Coronary artery (tissue), 2 donors: ENCODE measurements at regions not wholly inside any gene's neighbourhood (a gene's known extent, or its start where the extent isn't known, plus 50 kb on each side); places are given as distances from the start of the nearest gene placed in this dataset.
"Not testable (repeated sequence)": the region's sequence is repeated elsewhere in the genome, so short reads cannot be mapped to it uniquely, and the experiment has no call there.

Experiments used
- DNase-seq: peaks from one replicate; pipeline ENCODE4 v3.0.0-alpha.2; 2017; ENCODE audit warnings: low spot score
- H3K27ac ChIP-seq, 2 donors: fragments of 200-600 bp; sonication (generic); one replicate each; pipeline ENCODE4 v1.5.1; 2016 to 2019
- H3K4me3 ChIP-seq: fragments of 200-600 bp; sonication (generic); 2 replicates; pipeline ENCODE4 v1.5.1; 2016; ENCODE audit warnings: mild to moderate bottlenecking, moderate library complexity
- CTCF ChIP-seq: fragments of 200-600 bp; sonication (generic); IDR thresholded peaks from one replicate; pipeline ENCODE4 v1.5.1; 2019; ENCODE audit warnings: antibody characterized with exemption

DNA sequence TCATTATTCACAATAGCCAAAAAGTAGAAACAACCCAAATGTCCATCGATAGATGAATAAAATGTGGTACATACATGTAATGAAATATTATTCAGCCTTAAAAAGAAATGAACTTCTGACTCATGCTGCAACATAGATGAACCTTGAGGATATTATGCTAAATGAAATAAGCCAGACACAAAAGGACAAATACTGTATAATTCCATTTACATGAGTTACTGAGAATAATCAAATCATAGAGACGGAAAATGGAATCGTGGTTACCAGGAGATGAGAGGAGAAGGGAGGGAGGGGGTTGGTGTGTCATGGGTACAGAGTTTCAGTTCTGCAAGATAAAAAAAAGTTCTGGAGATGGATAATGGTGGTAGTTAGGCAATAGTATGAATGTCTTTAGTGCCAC, 184.1 kb downstream of the PSMG1 start:
- H3K4me3 ChIP-seq = no peak overlapping the region
- no peak for DNase-seq
- TF ChIP-seq CTCF = no peak
- no peak overlapping the region for H3K27ac ChIP-seq

DNA sequence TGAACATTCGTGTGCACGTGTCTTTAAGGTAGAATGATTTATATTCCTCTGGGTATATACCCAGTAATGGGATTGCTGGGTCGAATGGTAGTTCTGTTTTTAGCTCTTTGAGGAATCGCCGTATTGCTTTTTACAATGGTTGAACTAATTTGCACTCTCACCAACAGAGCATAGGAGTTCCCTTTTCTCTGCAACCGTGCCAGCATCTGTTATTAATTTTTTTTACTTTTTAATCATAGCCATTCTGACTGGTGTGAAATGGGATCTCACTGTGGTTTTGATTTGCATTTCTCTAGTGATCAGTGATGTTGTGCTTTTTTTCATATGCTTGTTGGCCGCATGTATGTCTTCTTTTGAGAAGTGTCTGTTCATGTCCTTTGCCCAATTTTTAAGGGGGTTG, 185.0 kb downstream of the PSMG1 start:
- not testable (repeated sequence) for H3K4me3 ChIP-seq, DNase-seq, H3K27ac ChIP-seq

- H3K4me3 ChIP-seq, H3K27ac ChIP-seq, DNase-seq: not testable (repeated sequence)
Observed at GRCh38 chr21:38997843-38998175, 185.4 kb downstream of the PSMG1 start.

DNA sequence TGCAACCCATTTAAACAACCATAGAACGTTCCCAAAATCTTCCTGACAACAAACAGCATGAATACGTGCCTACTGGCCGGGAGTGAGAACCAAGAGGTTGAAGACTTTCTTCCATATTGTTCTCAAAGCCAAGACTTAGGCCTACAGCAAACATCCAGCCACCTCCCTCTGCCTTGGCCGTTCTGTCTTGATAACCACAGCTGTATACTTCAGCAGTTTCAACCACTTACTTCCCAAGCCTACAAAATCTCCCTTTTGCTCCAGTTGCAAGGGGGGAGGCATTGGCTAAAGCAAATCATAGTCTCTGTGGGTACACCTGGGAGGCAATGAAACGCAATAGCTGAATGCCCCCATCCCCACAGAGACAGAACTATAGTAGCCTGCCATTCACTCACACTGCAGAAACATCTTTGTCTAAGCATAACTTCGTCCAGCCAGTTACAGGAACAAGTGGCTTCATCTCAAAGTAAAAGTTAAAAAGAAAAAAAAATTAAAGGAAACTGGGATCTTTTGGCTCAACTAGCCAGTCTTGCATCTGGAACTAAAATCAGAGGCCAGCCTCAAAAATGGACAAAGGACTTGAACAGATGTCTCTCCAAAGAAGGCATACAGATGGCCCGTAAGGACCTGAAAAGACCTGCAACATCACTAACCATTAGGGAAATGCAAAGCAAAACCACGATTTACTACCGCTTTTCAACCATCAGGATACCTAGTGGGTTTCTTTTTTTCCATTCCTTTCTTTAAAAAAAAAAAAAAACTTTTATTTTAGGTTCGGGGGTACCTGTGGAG, 186.0 kb downstream of the PSMG1 start:
- DNase-seq = no peak
- H3K27ac ChIP-seq = peak overlapping the region in 1 of 2 donors; percentile 32
- no peak for TF ChIP-seq CTCF
- no peak overlapping the region for H3K4me3 ChIP-seq

DNA sequence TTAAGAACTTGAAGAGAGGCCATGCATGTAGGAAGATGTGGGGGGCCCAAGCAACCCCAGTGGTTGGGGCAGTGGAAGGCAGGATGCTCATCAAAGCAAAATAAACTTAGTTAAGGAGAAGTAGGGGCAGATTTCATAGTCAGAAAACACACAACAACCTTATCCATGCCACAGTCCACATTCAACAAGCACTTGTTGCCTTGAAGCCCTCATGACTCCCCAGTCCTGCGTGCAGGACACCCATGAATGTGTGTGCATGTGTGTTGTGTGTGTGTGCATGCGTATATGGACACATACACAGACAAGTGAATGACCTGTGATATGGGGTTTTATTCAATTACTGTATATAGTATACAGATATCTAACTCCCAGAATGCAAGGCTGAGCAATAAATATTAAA, 186.9 kb downstream of the PSMG1 start:
- no peak for DNase-seq
- no peak overlapping the region for H3K27ac ChIP-seq
- no peak overlapping the region for H3K4me3 ChIP-seq
- no peak for TF ChIP-seq CTCF

- no peak overlapping the region for H3K27ac ChIP-seq
- DNase-seq = no peak
Observed at GRCh38 chr21:38995731-38996130, 187.5 kb downstream of the PSMG1 start.

GRCh38 chr21:38995071-38995669, 188.1 kb downstream of the PSMG1 start:
- TF ChIP-seq CTCF = no peak
- no peak for DNase-seq
- H3K4me3 ChIP-seq = no peak overlapping the region
- peak overlapping the region in 1 of 2 donors; percentile 77 for H3K27ac ChIP-seq

More at GRCh38 chr21:38995731-38996130, 187.5 kb downstream of the PSMG1 start:
- no peak overlapping the region for H3K4me3 ChIP-seq
- no peak for TF ChIP-seq CTCF

- peak overlapping the region; percentile 12 to 77 for H3K27ac ChIP-seq
- no peak for TF ChIP-seq CTCF
- no peak for DNase-seq
- no peak overlapping the region for H3K4me3 ChIP-seq
Observed at GRCh38 chr21:38994042-38994441, 188.3 kb downstream of the ETS2 start.
